Neural cell (in vitro differentiated cells): ENCODE measurements at regions not wholly inside any gene's neighbourhood (a gene's known extent, or its start where the extent isn't known, plus 50 kb on each side); places are given as distances from the start of the nearest gene placed in this dataset.
"Not testable (repeated sequence)": the region's sequence is repeated elsewhere in the genome, so short reads cannot be mapped to it uniquely, and the experiment has no call there.

ENCODE experiments used
- H2AFZ ChIP-seq: fragments of 200-600, 300-800 bp; sonication (generic), shearing (Covaris generic); 2 replicates; pipeline ENCODE4 v1.6.0; 2014; ENCODE audit warnings: low read depth, mild to moderate bottlenecking, antibody characterized with exemption, low read length, moderate library complexity
- H3F3A ChIP-seq: fragments of 200-600 bp; shearing (Covaris generic); 2 replicates; pipeline ENCODE4 v1.6.1; 2016; ENCODE audit warnings: mild to moderate bottlenecking, moderate library complexity, mixed read lengths, antibody characterized with exemption, low read length; ENCODE audit not compliant: insufficient read depth, poor library complexity, severe bottlenecking
- H3K27ac ChIP-seq: fragments of 200-600, 300-800 bp; sonication (generic), shearing (Covaris generic); 2 replicates; pipeline ENCODE4 v1.5.1; 2014; ENCODE audit warnings: mild to moderate bottlenecking, low read length, moderate library complexity
- H3K27me3 ChIP-seq: fragments of 300-800, 200-600 bp; sonication (generic), shearing (Covaris generic); 2 replicates; pipeline ENCODE4 v1.6.0; 2014; ENCODE audit warnings: mild to moderate bottlenecking, low read depth, low read length, moderate library complexity; ENCODE audit not compliant: insufficient read depth
- H3K36me3 ChIP-seq: fragments of 300-800, 200-600 bp; sonication (generic), shearing (Covaris generic); 2 replicates; pipeline ENCODE4 v1.5.1; 2014; ENCODE audit warnings: mild to moderate bottlenecking, antibody characterized with exemption, low read length, moderate library complexity; ENCODE audit not compliant: insufficient read depth
- H3K4me2 ChIP-seq: fragments of 300-800, 200-600 bp; sonication (generic), shearing (Covaris generic); 2 replicates; pipeline ENCODE4 v1.6.0; 2014; ENCODE audit warnings: mild to moderate bottlenecking, low read length
- H3K4me3 ChIP-seq: fragments of 300-800, 200-600 bp; sonication (generic), shearing (Covaris generic); 2 replicates; pipeline ENCODE4 v1.5.1; 2014; ENCODE audit warnings: mild to moderate bottlenecking, low read length, moderate library complexity
- H3K79me2 ChIP-seq: fragments of 200-600 bp; shearing (Covaris generic); replicated peaks from 2 replicates; pipeline ENCODE4 v1.6.0; 2014; ENCODE audit warnings: mild to moderate bottlenecking, low read length, moderate library complexity; ENCODE audit not compliant: insufficient read depth
- H3K9ac ChIP-seq: fragments of 300-800, 200-600 bp; sonication (generic), shearing (Covaris generic); 2 replicates; pipeline ENCODE4 v1.6.1; 2016; ENCODE audit warnings: mild to moderate bottlenecking, low read length, mixed read lengths
- H3K9me2 ChIP-seq: fragments of 200-600 bp; shearing (Covaris generic); 2 replicates; pipeline ENCODE4 v1.6.1; 2016; ENCODE audit warnings: mild to moderate bottlenecking, low read length, mixed read lengths; ENCODE audit not compliant: insufficient read depth
- H3K9me3 ChIP-seq: fragments of 200-600, 300-800 bp; sonication (generic), shearing (Covaris generic); 2 replicates; pipeline ENCODE4 v1.6.1; 2016; ENCODE audit warnings: mild to moderate bottlenecking, mixed run types, low read length, moderate library complexity, mixed read lengths
- H4K20me1 ChIP-seq: fragments of 200-600 bp; shearing (Covaris generic); 2 replicates; pipeline ENCODE4 v1.6.1; 2016; ENCODE audit warnings: mild to moderate bottlenecking, mixed run types; ENCODE audit not compliant: insufficient read depth
- CTCF ChIP-seq: fragments of 450-650 bp; IDR thresholded peaks from 2 replicates; pipeline ENCODE4 v1.5.1; 2014; ENCODE audit warnings: antibody characterized with exemption, mild to moderate bottlenecking, moderate library complexity; ENCODE audit not compliant: poor library complexity, severe bottlenecking
- EP300 ChIP-seq: fragments of 450-650 bp; conservative IDR thresholded peaks from 2 replicates; pipeline ENCODE4 v1.6.1; 2014; ENCODE audit warnings: antibody characterized with exemption, mild to moderate bottlenecking, moderate library complexity; ENCODE audit not compliant: poor library complexity, severe bottlenecking
- EZH2 ChIP-seq: fragments of 200-600, 300-800 bp; shearing (Covaris generic), sonication (generic); IDR thresholded peaks from 2 replicates; pipeline ENCODE4 v1.6.1; 2014; ENCODE audit warnings: antibody characterized with exemption, low read length, borderline replicate concordance, mild to moderate bottlenecking; ENCODE audit not compliant: insufficient read depth, poor library complexity, severe bottlenecking
- MXI1 ChIP-seq: fragments of 450-650 bp; conservative IDR thresholded peaks from 2 replicates; pipeline ENCODE4 v1.6.1; 2014; ENCODE audit warnings: antibody characterized with exemption, mild to moderate bottlenecking; ENCODE audit not compliant: poor library complexity, severe bottlenecking
- REST ChIP-seq: IDR thresholded peaks from 2 replicates; pipeline ENCODE4 v1.6.1; 2012; ENCODE audit warnings: borderline replicate concordance
- SMC3 ChIP-seq: fragments of 450-650 bp; conservative IDR thresholded peaks from 2 replicates; pipeline ENCODE4 v1.6.1; 2014; ENCODE audit warnings: antibody characterized with exemption, mild to moderate bottlenecking, moderate library complexity; ENCODE audit not compliant: poor library complexity
- TAF1 ChIP-seq: IDR thresholded peaks from 2 replicates; pipeline ENCODE4 v1.6.1; 2012; ENCODE audit warnings: low read depth

GRCh38 chr6:11299421-11299784 is 66.9 kb upstream of the NEDD9 start:
- H3K4me2 ChIP-seq, H3K27ac ChIP-seq, H4K20me1 ChIP-seq, H3K9ac ChIP-seq, H3K79me2 ChIP-seq, H3K9me2 ChIP-seq, H3F3A ChIP-seq, H3K27me3 ChIP-seq, H3K4me3 ChIP-seq, H3K36me3 ChIP-seq, H3K9me3 ChIP-seq, H2AFZ ChIP-seq: not testable (repeated sequence)

GRCh38 chr6:11298651-11299420 is 66.4 kb upstream of the NEDD9 start:
- Histone ChIP-seq H3K9me2 (no peaks in the 10 kb centered on the region), H3K27ac (no peak overlapping the region)

GRCh38 chr6:11297376-11297729 is 64.9 kb upstream of the NEDD9 start:
- no peaks in the 10 kb centered on the region for H3K27me3 ChIP-seq
- TF ChIP-seq EZH2: no peak
- no peak for TF ChIP-seq SMC3
- TF ChIP-seq REST: no peak
- no peak for TF ChIP-seq EP300
- H3K79me2 ChIP-seq: no peaks in the 10 kb centered on the region
- H3K4me3 ChIP-seq: no peak overlapping the region
- H3K27ac ChIP-seq: no peak overlapping the region
- no peaks in the 10 kb centered on the region for H3F3A ChIP-seq
- no peak overlapping the region for H3K9ac ChIP-seq
- no peaks in the 10 kb centered on the region for H4K20me1 ChIP-seq
- no peak overlapping the region for H2AFZ ChIP-seq
- no peaks in the 10 kb centered on the region for H3K9me2 ChIP-seq
- no peaks in the 10 kb centered on the region for H3K36me3 ChIP-seq
- H3K4me2 ChIP-seq: no peak overlapping the region
- no peaks in the 10 kb centered on the region for H3K9me3 ChIP-seq

More at GRCh38 chr6:11298651-11299420, 66.4 kb upstream of the NEDD9 start:
- Histone ChIP-seq H3K36me3 (no peaks in the 10 kb centered on the region), H3K4me3 (no peak overlapping the region), H3K9ac (no peak overlapping the region), H3K4me2 (no peak overlapping the region), H4K20me1 (no peaks in the 10 kb centered on the region), H2AFZ (no peak overlapping the region), H3F3A (no peaks in the 10 kb centered on the region), H3K27me3 (no peaks in the 10 kb centered on the region), H3K79me2 (no peaks in the 10 kb centered on the region), H3K9me3 (no peaks in the 10 kb centered on the region)
- TF ChIP-seq TAF1 (no peak), EP300 (no peak), SMC3 (no peak), MXI1 (no peak), CTCF (no peak)
